GM23338 (cell line): ENCODE measurements at regions not wholly inside any gene's neighbourhood (a gene's known extent, or its start where the extent isn't known, plus 50 kb on each side); places are given as distances from the start of the nearest gene placed in this dataset.

Source experiments
- EZH2 ChIP-seq: fragments of 200-600 bp; sonication (generic); IDR thresholded peaks from one replicate; pipeline ENCODE4 v1.8.0; 2017; ENCODE audit warnings: antibody characterized with exemption, mild to moderate bottlenecking, low read depth; ENCODE audit not compliant: unreplicated experiment
- EZH2phosphoT487 ChIP-seq: fragments of 200-600 bp; sonication (generic); IDR thresholded peaks from one replicate; pipeline ENCODE4 v1.8.1; 2018; ENCODE audit warnings: antibody characterized with exemption; ENCODE audit not compliant: unreplicated experiment
- POLR2AphosphoS5 ChIP-seq: IDR thresholded peaks from 2 replicates; pipeline ENCODE4 v1.6.1; 2016; ENCODE audit warnings: antibody characterized with exemption, low read depth
- STAT1 ChIP-seq: IDR thresholded peaks from one replicate; pipeline ENCODE4 v1.6.1; 2016; ENCODE audit warnings: antibody characterized with exemption; ENCODE audit not compliant: unreplicated experiment
- ZNF331 ChIP-seq: fragments of 250-450 bp; sonication (Bioruptor Pico); IDR thresholded peaks from 2 replicates; pipeline ENCODE4 v1.5.0; 2020; ENCODE audit warnings: low read depth, mild to moderate bottlenecking, moderate library complexity
- TF ChIP-seq, protein P1 (sequence below), 2 experiments: fragments of 200-600 bp in 1 of 2; sonication (generic) in 1 of 2; conservative IDR thresholded peaks; 2 replicates each; pipeline versions ENCODE4 v1.5.1 to v1.6.1; 2016 to 2017; ENCODE audit warnings: antibody characterized with exemption in 2 of 2, low read depth in 2 of 2, mild to moderate bottlenecking in 2 of 2, moderate library complexity in 1 of 2

DNA sequence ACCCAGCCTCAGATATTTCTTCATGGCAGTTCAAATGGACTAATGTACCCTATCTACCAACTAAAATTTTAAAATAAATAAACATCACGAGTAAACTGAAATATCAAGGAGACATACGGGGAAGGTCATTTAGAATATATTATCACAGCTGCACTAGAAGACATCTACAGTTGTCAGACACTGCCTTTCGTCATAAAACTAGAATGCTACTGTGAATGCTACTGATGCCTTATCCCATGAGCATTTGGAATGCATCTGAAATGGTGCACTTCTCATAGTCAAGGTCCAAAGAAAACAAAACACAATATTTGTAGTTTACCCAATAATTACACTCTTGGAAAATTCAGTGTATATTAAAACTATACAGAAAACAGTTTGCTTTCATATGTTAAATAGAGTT is 165.2 kb downstream of the MREG start:
- TF ChIP-seq, protein P1, sequence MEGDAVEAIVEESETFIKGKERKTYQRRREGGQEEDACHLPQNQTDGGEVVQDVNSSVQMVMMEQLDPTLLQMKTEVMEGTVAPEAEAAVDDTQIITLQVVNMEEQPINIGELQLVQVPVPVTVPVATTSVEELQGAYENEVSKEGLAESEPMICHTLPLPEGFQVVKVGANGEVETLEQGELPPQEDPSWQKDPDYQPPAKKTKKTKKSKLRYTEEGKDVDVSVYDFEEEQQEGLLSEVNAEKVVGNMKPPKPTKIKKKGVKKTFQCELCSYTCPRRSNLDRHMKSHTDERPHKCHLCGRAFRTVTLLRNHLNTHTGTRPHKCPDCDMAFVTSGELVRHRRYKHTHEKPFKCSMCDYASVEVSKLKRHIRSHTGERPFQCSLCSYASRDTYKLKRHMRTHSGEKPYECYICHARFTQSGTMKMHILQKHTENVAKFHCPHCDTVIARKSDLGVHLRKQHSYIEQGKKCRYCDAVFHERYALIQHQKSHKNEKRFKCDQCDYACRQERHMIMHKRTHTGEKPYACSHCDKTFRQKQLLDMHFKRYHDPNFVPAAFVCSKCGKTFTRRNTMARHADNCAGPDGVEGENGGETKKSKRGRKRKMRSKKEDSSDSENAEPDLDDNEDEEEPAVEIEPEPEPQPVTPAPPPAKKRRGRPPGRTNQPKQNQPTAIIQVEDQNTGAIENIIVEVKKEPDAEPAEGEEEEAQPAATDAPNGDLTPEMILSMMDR (conservative IDR thresholded peaks at IDR 0.05; ENCODE audit: low read depth in 2 of 2): no peak
- TF ChIP-seq EZH2 (no peak), EZH2phosphoT487 (no peak), POLR2AphosphoS5 (no peak), STAT1 (no peak), ZNF331 (CRISPR knock-in tag) (no peak)
